Gastrocnemius medialis (tissue), 4 donors: ENCODE measurements at regions not wholly inside any gene's neighbourhood (a gene's known extent, or its start where the extent isn't known, plus 50 kb on each side); places are given as distances from the start of the nearest gene placed in this dataset.

Source experiments
- CTCF ChIP-seq, 5 experiments: fragments of 450-650 bp in 3 of 5; fragments of 200-600 bp in 2 of 5; sonication (generic) in 2 of 5; IDR thresholded peaks in 4 of 5; conservative IDR thresholded peaks in 1 of 5; 1 replicate in 4 of 5; 2 replicates in 1 of 5; pipeline ENCODE4 v1.5.1; 2016 to 2019; ENCODE audit warnings: antibody characterized with exemption in 5 of 5, mild to moderate bottlenecking in 3 of 5, moderate library complexity in 3 of 5
- POLR2A ChIP-seq, 2 donors: fragments of 450-650 bp; IDR thresholded peaks; one replicate each; pipeline ENCODE4 v1.6.1; 2017; ENCODE audit warnings: antibody characterized with exemption in 2 of 2, mild to moderate bottlenecking in 2 of 2, moderate library complexity in 2 of 2

GRCh38 chr7:115349635-115350034 lies 427.7 kb downstream of the MDFIC start:
- TF ChIP-seq CTCF (IDR thresholded peaks at IDR 0.05 in 4 of 5, conservative IDR thresholded peaks at IDR 0.05 in 1 of 5) (no peak), POLR2A (IDR thresholded peaks at IDR 0.05) (no peak)
